ENCODE measurements at regions not wholly inside any gene's neighbourhood (a gene's known extent, or its start where the extent isn't known, plus 50 kb on each side); places are given as distances from the start of the nearest gene placed in this dataset.

DNA sequence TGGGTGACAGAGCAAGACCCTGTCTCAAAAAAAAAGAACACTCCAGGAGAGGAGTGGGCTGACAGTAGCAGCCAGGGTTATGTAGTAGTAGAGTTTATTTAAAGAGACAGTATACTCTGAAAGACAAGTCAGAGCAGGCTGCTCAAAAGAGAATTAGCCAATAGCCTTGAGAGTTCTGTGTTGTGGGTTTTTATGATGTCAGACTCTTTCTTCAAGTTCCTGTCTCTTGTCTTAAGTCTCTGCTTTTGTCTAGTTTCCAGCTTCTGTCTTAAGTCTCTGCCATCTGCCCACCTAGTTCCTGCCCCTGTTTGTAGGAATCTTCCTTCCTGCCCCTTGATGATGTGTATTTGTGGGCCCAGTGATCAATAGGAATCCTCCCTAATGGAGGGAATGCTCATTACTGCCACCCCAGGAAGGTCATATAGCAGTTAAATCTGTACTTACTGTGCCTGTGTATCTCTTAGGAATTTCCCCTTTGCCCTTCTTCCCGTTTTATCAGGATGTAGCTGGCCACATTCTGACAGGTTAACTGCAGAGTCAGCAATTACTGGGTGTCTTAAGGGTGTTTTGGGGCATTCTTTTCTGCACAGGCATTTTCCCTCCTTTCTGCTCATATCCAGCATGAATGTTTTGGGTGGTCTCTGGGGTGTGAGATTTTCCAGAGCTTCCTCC lies 580.5 kb upstream of the SGCD start:
- Histone ChIP-seq H3K27ac (ENCODE audit: low read depth, low read length, poor library complexity, severe bottlenecking) (no peak overlapping the region), H3K4me2 (ENCODE audit: low read length) (no peak overlapping the region), H3K36me3 (ENCODE audit: insufficient read depth, low read length) (no peaks in the 10 kb centered on the region), H4K20me1 (ENCODE audit: insufficient read depth, low read length) (no peaks in the 10 kb centered on the region), H3K9me3 (ENCODE audit: low read length) (no peaks in the 10 kb centered on the region), H3K4me3 (ENCODE audit: low read depth, low read length, poor library complexity, severe bottlenecking) (no peak overlapping the region), H3K79me2 (ENCODE audit: insufficient read depth, low read depth, low read length) (no peaks in the 10 kb centered on the region), H3K4me1 (ENCODE audit: insufficient read depth, low read length, poor library complexity, severe bottlenecking) (no peaks in the 10 kb centered on the region), H3K9me2 (ENCODE audit: insufficient read depth, low read length) (no peaks in the 10 kb centered on the region), H2AFZ (ENCODE audit: low read length) (no peak overlapping the region)
- TF ChIP-seq, protein P1, sequence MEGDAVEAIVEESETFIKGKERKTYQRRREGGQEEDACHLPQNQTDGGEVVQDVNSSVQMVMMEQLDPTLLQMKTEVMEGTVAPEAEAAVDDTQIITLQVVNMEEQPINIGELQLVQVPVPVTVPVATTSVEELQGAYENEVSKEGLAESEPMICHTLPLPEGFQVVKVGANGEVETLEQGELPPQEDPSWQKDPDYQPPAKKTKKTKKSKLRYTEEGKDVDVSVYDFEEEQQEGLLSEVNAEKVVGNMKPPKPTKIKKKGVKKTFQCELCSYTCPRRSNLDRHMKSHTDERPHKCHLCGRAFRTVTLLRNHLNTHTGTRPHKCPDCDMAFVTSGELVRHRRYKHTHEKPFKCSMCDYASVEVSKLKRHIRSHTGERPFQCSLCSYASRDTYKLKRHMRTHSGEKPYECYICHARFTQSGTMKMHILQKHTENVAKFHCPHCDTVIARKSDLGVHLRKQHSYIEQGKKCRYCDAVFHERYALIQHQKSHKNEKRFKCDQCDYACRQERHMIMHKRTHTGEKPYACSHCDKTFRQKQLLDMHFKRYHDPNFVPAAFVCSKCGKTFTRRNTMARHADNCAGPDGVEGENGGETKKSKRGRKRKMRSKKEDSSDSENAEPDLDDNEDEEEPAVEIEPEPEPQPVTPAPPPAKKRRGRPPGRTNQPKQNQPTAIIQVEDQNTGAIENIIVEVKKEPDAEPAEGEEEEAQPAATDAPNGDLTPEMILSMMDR (conservative IDR thresholded peaks at IDR 0.05; ENCODE audit: low read length), result no peak
- no peak for TF ChIP-seq EZH2phosphoT487 (IDR thresholded peaks at IDR 0.05; ENCODE audit: borderline replicate concordance, low read depth, low read length)
- POLR2A ChIA-PET, result interaction anchor here (0.6 kb wide), 1 partner anchor 22 kb away, joined by 3 read pairs; no protein-coding TSS in a partner anchor
- intact Hi-C loops (cut with micrococcal nuclease; ENCODE audit: unreplicated experiment), result no loop called here
- DNase-seq (ENCODE audit: low spot score), result no peak
- no TSS peak for BruUV-seq (replicated peaks)
- CTCF ChIA-PET (ENCODE audit: unreplicated experiment), result no interaction called here

DNA sequence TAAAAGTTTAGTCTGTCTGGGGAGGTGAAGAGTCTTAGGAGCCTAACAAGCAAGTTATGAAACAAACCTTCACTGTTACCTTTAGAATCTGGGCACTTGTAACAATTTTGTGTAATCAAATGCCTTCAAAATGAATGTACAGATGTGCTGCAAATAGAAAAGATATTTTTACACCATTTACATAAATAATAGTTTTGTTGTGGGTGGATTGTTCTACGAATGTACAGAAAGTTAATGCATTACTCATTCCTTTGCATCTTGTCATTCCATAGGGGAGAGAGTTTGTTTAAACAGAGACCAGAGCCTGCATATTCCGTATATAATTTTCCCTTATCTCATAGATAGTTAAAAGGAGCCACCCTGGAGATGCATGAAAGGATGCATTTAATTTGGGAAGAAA lies 576.9 kb upstream of the SGCD start:
- no peaks in the 10 kb centered on the region for H4K20me1 ChIP-seq (ENCODE audit: insufficient read depth, low read length)
- H3K36me3 ChIP-seq (ENCODE audit: insufficient read depth, low read length), result no peaks in the 10 kb centered on the region
- CTCF ChIA-PET (ENCODE audit: unreplicated experiment), result no interaction called here
- H3K9me3 ChIP-seq (ENCODE audit: low read length), result no peaks in the 10 kb centered on the region
- no peak for DNase-seq (ENCODE audit: low spot score)
- no peak overlapping the region for H3K4me2 ChIP-seq (ENCODE audit: low read length)
- intact Hi-C loops (cut with micrococcal nuclease; ENCODE audit: unreplicated experiment), result no loop called here
- POLR2A ChIA-PET, result no interaction called here
- H3K9me2 ChIP-seq (ENCODE audit: insufficient read depth, low read length), result no peaks in the 10 kb centered on the region
- no peak for TF ChIP-seq EZH2phosphoT487 (IDR thresholded peaks at IDR 0.05; ENCODE audit: borderline replicate concordance, low read depth, low read length)
- TF ChIP-seq, protein P1 (conservative IDR thresholded peaks at IDR 0.05; ENCODE audit: low read length), result no peak
- no peak overlapping the region for H3K4me3 ChIP-seq (ENCODE audit: low read depth, low read length, poor library complexity, severe bottlenecking)
- BruUV-seq (replicated peaks), result no TSS peak
- H3K4me1 ChIP-seq (ENCODE audit: insufficient read depth, low read length, poor library complexity, severe bottlenecking), result no peaks in the 10 kb centered on the region
- H3K27ac ChIP-seq (ENCODE audit: low read depth, low read length, poor library complexity, severe bottlenecking), result no peak overlapping the region
- no peak overlapping the region for H2AFZ ChIP-seq (ENCODE audit: low read length)
- no peaks in the 10 kb centered on the region for H3K79me2 ChIP-seq (ENCODE audit: insufficient read depth, low read depth, low read length)

DNA sequence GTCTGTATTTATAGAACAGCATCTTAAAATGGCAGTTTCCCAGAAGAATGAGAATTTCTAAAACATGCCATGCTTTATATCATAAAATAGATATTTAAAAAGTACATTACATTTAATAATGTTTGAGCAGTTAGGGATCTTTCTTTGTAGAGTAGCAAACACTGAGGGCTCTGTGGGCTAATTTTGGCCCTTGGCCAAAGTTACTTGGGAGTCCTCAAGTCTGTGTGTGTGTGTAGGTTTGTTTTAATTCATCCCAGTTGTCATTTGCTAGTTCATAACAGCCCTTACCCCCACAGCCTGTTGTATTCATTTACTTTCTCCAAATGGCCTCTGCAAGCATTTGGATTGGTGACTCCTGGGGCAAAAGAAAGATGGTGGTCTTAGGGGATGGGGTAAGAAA lies 576.4 kb upstream of the SGCD start:
- no peaks in the 10 kb centered on the region for H4K20me1 ChIP-seq (ENCODE audit: insufficient read depth, low read length)
- H3K27ac ChIP-seq (ENCODE audit: low read depth, low read length, poor library complexity, severe bottlenecking), result no peak overlapping the region
- TF ChIP-seq, protein P1 (conservative IDR thresholded peaks at IDR 0.05; ENCODE audit: low read length), result no peak
- TF ChIP-seq EZH2phosphoT487 (IDR thresholded peaks at IDR 0.05; ENCODE audit: borderline replicate concordance, low read depth, low read length), result no peak
- POLR2A ChIA-PET, result no interaction called here
- H2AFZ ChIP-seq (ENCODE audit: low read length), result no peak overlapping the region
- no peaks in the 10 kb centered on the region for H3K36me3 ChIP-seq (ENCODE audit: insufficient read depth, low read length)
- BruUV-seq (replicated peaks), result no TSS peak
- no peak overlapping the region for H3K4me3 ChIP-seq (ENCODE audit: low read depth, low read length, poor library complexity, severe bottlenecking)
- no peak overlapping the region for H3K4me2 ChIP-seq (ENCODE audit: low read length)
- DNase-seq (ENCODE audit: low spot score), result no peak
- H3K9me3 ChIP-seq (ENCODE audit: low read length), result no peaks in the 10 kb centered on the region
- H3K4me1 ChIP-seq (ENCODE audit: insufficient read depth, low read length, poor library complexity, severe bottlenecking), result no peaks in the 10 kb centered on the region
- CTCF ChIA-PET (ENCODE audit: unreplicated experiment), result no interaction called here
- no peaks in the 10 kb centered on the region for H3K79me2 ChIP-seq (ENCODE audit: insufficient read depth, low read depth, low read length)
- no peaks in the 10 kb centered on the region for H3K9me2 ChIP-seq (ENCODE audit: insufficient read depth, low read length)
- intact Hi-C loops (cut with micrococcal nuclease; ENCODE audit: unreplicated experiment), result no loop called here
